Fibroblast of skin of right biceps (primary cell): ENCODE measurements at regions not wholly inside any gene's neighbourhood (a gene's known extent, or its start where the extent isn't known, plus 50 kb on each side); places are given as distances from the start of the nearest gene placed in this dataset.
"Not testable (repeated sequence)": the region's sequence is repeated elsewhere in the genome, so short reads cannot be mapped to it uniquely, and the experiment has no call there.

Source experiments
- DNase-seq: peaks from one replicate; pipeline ENCODE4 v3.0.0-alpha.2; 2013

DNA sequence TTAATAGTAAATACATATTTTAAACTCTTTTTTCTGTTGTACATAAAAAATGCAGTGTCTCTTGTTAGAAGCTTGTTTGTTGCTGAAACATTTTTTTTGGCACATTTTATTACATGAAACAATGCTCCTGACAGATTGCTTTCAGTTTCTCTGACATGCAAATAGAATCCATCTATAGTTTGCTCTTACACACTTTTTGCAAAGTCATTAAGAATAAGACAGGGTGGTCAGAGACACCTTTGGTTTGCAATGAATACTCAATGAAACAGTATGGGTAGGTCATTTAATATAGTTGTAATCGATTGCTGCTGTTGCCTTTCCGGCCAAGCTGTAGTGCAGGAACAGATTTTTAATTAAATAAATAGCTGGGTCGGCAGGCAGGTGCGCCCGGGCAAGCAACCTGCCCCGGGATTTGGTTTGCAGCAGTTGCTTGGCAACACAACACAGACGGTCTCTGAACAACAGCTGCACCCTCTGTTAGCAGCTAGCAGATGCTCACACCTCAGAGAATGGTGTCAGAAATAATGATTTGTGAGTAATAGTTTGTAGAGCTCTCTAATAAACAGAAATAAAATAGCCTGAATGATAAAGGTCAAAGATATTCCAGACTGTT lies 115.7 kb upstream of the CACNA2D1 start:
- no peak for DNase-seq

DNA sequence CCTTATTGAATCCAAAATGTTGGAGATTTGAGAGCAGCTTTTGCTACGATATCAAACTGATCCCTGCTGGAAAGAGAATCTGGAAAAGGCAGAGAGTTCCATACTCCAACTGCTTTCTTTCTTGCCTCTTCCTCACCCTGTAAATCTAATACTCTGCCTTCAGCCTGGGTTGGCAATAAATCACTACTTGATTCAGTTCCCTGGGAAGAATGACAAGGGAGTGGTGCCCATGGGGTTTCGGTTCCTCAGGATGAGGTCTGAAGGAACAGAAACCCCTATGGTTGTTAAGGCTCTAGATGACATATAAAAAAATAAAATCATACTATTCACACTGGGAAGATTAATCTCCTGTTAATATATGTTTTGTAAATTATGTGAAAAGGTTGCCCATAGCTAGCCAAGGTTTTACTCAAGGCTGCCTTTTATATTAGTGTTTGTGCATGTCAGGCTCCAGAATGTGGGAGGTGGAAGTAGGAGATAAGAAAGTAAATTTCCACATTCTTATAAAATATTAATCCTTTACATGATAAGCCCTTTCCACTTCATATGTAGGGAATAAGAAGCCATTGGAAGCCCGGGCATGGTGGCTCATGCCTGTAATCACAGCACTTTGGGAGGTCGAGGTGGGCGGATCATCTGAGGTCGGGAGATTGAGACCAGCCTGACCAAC lies 106.2 kb upstream of the CACNA2D1 start:
- DNase-seq = no peak

DNA sequence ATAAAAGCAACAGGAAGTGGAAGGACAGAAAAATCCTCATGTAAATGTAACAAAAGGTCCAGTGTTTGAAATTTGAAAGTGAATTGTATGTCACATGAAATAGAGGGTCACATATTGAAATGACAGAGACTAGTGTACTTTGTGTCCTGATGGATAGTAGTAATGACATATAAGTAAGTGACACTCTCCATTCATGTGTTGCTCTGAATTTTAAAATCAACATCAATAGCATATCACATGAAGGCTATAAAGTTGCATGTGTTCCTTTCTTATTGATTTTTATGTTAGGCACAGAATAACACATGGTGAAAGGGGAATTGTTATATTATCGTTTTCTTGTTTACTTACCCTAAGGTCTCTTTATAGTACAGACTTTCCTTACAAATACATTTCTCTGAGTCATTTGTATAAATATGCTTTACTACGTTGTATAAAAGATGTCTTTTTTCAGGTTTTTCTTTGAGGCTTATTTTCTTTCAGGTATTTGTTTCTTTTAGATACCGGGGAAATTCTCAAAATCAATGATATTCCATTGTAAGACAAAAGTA lies 104.6 kb upstream of the CACNA2D1 start:
- no peak for DNase-seq

DNA sequence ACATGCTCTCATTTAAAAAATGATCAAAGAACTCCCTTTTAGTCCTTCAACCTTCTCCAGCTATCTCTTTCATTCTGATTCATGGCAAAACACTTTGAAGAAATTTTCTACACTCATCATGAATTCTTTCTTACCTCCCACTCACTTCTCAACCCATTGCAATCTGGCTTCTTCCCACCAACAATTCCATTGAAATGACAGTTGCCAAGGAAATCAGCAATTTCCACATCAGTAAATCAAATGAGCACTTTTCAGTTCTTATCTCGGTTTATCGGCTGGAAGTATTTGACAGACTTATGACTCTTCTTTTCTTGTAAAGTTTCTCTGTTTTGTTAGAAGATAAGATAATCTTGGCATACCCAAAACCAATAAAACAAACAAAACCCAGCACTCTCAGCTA lies 99.1 kb upstream of the CACNA2D1 start:
- peak; percentile 89 for DNase-seq

DNA sequence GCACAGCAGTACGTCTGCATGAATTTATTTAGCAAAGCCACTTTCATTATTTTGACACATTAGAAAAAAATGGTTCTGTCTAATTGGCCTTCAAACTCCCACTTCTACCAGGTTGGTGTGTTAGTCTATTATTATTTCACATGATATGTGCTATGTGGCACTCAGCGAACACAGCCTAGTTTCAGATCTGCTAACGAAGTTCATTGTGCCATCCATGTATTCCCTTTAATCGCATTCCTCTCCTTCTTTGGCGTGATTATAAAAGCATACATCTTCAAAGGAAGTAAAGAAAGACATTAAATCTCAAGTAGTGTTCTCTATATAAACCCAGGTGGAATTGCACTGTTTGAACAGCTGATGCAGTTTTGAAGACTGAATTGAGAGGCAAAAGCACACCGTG lies 96.4 kb upstream of the CACNA2D1 start:
- DNase-seq = no peak

DNA sequence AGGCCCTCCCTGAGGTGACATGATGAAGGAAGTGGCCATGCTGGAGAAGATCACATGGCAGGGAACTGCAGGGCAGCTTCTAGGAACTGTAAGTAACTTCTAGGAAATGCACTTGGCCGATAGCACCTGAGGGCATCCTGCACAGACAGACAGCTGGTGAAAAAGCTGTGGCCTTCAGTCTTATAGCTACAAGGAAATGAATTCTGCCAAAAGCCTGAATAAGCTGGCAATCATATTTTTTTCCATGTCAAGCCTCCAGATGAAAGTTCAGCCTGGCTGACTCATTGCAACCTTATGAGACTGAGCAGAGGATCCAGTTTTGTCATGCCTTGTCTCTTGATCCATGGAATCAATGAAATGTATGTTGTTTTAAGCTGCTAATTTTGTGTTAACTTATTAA lies 91.1 kb upstream of the CACNA2D1 start:
- DNase-seq = peak; percentile 33

DNA sequence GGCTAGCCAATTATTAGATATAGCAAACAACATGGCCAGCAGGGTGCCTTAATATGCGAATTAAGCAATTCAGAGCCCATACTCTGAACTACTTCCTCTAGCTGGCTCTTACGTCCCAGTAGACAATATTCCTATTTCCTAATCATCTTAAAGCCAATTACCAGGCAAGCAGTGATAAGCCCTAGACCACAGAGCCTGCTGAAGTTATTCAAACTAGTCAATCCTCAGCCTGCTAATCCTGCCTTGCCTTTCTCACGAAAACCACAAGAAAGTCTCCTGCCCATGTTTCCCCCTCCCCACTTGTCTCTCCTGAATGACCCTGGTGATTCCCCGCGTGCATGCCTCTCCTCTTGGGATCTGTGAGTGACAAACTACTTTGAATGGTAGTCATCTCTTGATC lies 86.8 kb upstream of the CACNA2D1 start:
- no peak for DNase-seq

DNA sequence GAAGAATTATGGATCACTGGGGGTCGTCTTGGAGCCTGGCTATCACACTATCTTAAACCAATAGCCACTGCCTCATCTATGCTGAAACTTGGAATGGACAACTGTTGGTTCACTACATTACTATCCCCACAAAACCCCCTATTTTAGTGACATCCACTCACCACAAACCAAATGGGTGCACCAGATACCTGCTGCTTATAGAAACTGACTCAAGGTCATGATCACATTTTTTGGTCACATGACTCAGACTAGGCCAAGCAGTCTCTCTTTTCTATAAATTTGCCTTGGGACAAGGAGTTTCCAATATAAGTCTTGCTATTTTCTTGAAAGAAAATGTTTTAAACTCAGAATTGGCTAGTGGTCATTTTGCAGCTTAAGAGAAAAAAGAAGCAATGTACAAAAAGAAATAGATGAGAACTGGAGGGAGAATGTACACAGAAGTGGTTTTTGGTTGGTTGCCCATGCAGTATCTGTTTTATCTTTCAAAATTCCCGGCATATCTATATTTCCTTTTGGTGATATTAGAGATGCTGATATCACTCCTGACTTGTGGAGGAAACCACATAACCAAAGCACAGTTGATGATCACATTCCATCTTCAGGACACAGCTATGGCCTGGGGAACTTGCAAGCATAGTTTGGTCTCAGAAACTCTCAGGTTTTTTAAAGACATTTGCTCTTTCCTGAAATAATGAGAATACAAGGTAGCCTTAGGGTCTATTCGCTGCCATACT lies 85.2 kb upstream of the CACNA2D1 start:
- peak; percentile 49 for DNase-seq

DNA sequence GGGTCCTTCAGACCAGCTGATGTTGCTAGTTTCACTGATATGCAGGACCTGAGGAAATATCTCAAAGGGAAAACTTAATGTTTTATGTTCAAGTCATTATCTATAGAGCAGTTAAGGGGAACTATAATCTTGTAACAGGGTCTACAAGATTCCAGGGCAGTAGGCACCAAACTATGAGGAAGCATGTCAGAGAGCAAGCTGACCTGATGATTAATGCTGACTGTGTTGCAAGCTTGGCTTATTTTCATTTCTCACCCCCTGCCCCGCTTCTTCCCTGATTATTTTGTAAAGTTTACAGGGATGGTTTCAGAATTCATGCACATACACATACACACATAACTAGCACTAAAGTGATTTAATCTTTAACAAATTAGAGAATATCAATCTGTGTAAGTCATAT lies 84.3 kb upstream of the CACNA2D1 start:
- peak; percentile 17 for DNase-seq

DNA sequence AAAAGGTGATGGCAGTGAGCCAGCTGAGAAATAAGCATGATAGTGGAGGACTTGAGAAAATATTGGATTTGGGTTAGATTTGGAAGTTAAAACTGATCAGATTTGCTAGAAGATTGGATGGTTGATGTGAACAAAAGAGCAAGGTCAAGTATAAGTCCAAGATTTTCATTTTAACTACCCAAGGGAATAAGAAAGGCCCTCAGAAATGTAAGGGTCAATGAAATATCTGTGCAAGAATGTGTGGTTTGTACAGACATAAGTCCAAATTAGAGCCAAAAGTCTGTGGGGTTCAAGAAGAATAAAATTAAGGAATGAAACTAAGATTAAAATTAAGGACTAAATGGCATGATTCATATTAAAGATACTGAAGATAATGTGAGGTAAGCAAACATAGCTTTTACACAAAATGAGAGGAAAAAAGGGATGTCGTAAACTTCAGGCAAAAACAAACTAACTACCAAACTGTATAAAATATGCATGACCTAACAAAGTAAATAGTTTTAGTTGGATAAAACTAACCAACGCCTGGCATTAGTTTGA lies 78.4 kb upstream of the CACNA2D1 start:
- DNase-seq = peak; percentile 8

DNA sequence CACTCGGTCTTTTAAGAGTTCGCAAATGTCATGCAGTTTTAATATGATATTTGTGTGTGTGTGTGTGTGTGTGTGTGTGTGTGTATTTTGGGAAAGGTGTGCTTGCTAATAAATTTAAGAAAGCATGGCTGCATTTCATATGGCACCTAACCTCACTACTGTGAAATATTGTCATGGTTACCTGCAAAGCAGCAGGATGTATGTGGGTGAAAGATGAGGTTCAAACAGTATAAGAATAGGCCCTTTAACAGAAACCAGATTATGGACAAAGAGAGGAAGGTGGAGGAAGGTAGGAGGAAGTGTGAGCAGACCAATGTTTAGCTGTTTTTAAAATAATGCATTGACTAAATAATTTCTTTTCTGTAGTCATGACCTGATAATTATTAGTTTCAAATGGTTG lies 73.5 kb upstream of the CACNA2D1 start:
- no peak for DNase-seq

DNA sequence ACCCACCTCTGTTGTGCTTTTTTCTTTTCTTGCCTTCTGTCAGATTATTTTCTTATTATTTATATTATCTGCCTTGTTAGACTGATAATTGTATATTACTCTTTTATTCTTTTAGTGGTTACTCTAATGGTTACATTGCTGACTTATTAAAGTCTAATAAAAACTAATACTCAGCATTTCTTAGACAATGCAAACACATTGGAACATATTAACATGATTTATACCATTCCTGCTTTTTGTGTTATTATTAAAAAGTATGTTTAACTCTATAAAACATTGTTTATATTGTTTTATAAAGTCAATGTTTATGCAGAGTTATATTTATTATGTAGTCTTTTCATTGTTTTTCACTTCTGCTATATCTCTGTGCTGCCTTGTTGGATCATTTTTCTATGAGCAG lies 68.0 kb upstream of the CACNA2D1 start:
- DNase-seq = no peak

DNA sequence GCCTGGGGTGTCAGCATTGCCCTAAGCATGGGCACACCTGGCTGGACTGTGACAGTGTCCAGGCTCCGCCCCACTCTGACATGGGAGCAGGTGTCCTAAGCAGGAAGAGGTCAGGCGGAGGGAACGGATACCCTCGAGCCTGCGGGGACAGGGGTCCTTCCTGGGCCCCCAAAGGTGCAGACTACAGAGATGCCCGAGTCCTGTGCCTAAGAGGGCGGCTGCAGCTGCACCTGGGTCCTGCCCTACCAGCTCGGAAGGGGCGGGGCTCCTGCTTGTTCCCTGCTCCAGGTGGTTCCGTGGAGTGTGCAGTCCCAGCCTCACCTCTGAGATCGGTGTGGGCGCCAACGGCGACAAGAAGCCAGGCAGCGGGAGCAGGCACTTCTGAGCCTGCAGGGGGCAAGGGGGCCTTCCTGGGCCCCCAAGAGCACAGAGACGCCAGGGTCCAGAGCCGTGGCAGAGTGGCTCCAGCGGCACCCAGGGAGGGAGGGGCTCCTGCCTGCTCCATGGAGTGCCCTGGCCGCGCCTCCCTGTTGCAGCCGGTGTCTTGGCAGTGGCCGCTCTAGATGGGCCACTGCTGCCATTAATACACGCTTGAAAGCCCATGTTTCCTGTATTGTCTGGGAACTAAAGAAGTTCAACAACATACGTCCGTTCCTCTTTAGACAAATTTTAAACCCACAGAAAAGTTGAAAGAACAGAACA lies 64.5 kb upstream of the CACNA2D1 start:
- no peak for DNase-seq

DNA sequence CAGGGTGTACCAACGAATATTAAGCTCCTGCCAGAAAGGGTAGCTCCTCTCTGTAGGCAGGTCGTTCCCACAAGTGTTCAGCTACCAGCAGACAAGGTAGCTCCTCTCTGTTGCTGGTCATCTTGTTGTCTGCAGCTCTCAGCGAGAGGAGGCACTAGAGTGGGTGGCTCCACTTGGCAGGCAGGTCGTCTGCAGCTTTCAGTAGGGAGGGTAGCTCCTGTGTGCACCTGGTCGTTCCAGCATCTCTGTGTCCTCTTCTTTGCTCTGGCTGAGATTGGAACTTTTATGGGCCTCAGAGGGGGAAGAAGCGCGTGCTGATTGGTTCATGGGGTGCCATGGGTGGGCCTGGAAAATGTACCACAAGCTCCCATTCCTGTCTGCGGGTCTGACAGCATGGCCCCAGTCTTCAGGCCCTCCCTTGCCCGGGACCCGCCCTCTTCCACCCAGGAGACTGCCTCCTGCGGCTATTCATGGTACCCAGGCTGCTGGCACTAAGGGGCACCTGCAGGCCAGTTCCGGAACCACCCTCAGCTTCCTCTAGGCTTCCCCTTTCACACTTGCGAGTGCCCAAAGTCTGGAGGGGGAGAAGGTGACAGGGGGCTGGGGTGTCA lies 63.9 kb upstream of the CACNA2D1 start:
- no peak for DNase-seq

DNA sequence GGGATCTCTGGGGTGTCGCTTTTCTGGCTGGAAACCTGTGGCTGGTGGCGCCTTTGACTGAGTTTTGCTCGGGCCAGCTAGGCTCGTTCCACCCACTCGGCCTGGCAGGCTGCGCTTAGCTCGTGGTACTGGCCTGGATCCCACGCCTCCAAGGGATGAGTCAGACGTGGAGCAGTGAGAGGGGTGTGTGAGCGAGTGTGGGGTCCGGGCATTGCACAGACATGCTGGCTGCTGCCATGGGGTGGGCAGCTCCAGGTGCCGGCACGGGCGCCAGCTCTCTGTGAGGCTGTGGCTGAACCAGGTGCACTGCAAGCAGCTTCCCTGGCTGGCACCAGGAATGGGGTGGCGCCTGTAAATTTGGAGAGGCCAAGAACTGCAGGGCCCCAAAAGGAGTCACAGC lies 63.1 kb upstream of the CACNA2D1 start:
- no peak for DNase-seq

DNA sequence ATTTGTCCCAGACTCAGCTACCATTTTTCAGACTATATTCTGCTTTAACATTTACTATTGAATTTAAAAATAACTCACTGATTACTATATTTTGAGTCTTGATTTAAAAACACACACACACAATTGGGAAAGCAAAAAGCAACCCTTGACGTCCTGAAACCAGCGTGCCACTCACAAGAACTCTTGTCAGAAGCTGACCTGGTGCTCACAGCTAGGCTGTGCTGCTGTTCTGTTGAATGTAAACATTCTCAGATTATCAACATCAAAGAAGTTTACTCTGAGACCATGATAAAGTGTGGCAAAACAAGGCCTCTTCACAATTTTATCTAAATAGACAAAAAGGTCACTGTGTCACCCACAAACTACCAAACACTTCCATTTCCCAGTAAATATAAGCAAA lies 62.6 kb upstream of the CACNA2D1 start:
- DNase-seq = no peak

DNA sequence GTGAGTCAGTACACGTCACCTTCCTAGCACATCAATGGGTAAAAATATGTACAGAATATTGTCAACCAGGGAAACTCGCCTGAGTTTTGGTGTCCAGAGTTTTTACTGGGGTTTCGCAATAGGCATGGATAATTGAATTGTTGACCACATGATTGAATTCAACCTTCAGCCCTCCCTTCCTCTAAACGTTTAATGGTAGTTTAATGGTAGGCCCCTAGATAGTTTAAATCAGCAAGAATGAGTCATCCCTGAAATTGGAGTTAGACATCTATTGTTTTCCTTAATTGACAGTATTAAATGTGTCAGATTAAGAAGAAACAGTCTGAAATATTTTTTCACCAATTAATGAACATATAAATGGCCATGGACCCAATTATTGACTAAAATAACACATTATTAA lies 57.8 kb upstream of the CACNA2D1 start:
- no peak for DNase-seq

DNA sequence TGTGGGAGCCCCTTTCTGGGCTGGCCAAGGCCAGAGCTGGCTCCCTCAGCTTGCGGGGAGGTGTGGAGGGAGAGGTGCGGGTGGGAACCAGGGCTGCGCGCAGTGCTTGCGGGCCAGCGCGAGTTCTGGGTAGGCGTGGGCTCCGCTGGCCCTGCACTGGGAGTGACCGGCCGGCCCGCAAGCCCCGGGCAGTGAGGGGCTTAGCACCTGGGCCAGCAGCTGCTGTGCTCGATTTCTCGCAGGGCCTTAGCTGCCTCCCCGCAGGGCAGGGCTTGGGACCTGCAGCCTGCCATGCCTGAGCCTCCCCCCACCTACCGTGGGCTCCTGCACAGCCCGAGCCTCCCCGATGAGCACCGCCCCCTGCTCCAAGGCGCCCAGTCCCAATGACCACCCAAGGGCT lies 56.0 kb upstream of the CACNA2D1 start:
- not testable (repeated sequence) for DNase-seq

DNA sequence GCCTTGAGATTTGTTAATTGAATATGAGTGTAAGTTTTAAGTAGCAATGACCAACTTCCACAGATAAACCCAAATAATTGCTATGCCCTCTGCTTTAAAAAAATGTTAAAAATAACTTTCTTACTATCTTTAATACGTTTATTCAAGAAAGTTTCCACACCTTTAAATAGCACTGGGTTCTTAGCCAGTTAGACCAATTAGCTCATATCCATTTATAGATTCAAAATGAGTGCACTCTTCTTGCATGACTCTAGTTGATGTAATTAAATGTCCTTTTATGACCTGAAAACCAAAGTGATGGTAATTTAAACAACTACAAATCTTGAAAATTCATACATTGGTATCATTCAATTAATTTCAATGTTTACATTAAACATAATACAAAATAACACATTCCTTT lies 50.8 kb upstream of the CACNA2D1 start:
- DNase-seq = no peak
